HCT116 (cell line): ENCODE measurements at regions not wholly inside any gene's neighbourhood (a gene's known extent, or its start where the extent isn't known, plus 50 kb on each side); places are given as distances from the start of the nearest gene placed in this dataset.

ENCODE experiments used
- ATAC-seq: fragments of 200-7000 bp; cut with Tn5 transposase; 2 replicates; pipeline ENCODE4 v1.9.1; 2020; ENCODE audit warnings: mild to moderate bottlenecking, moderate library complexity
- BruUV-seq: library from RNA; stranded (reverse); fragments of 400-500 nt; replicated peaks from 2 replicates; lab custom pipeline; 2021; lab: Mats Ljungman, UMichigan
- CTCF ChIA-PET: fragments of 300-600 bp; sonication (Branson Sonifier 250); formaldehyde crosslinking; loops from one replicate; lab custom pipeline; 2021; ENCODE audit warnings: antibody characterized with exemption; lab: Charles Lee
- POLR2A ChIA-PET: fragments of 300-600, 350-600 bp; sonication (Branson Sonifier 250); formaldehyde crosslinking; loops from one replicate; lab custom pipeline; 2021; ENCODE audit warnings: antibody characterized with exemption; lab: Charles Lee
- RAD21 ChIA-PET, 2 experiments: fragments of 300-600 bp; sonication (Branson Sonifier 250); formaldehyde crosslinking; loops; one replicate each; lab custom pipeline; 2023; ENCODE audit warnings: low total read pairs in 2 of 2; ENCODE audit not compliant: uncharacterized antibody in 2 of 2, unreplicated experiment in 2 of 2, low non-redundant PET in 1 of 2; lab: Charles Lee
- DNase-seq: peaks from one replicate; pipeline ENCODE4 v3.0.0-alpha.2; 2010; ENCODE audit warnings: low read depth, low spot score
- H2AFZ ChIP-seq: fragments of 200-600 bp; shearing (Covaris generic), sonication (generic); 2 replicates; pipeline ENCODE4 v1.6.1; 2017; ENCODE audit warnings: low read depth, mixed run types, mixed read lengths, antibody characterized with exemption, low read length; ENCODE audit not compliant: poor library complexity, severe bottlenecking
- H3K27ac ChIP-seq: 2 replicates; pipeline ENCODE4 v1.5.1; 2012; ENCODE audit warnings: low read depth, low read length
- H3K27me3 ChIP-seq: fragments of 200-600 bp; sonication (generic); 2 replicates; pipeline ENCODE4 v1.6.1; 2016; ENCODE audit warnings: mixed run types, low read length, mixed read lengths; ENCODE audit not compliant: insufficient read depth
- H3K36me3 ChIP-seq, 2 experiments: fragments of 200-500 bp in 1 of 2; fragments of 200-600 bp in 1 of 2; sonication (Bioruptor generic) in 1 of 2; sonication (generic) in 1 of 2; 2 replicates each; pipeline versions ENCODE4 v1.5.1 to v1.6.1; 2014 to 2016; ENCODE audit warnings: low read length in 2 of 2, inconsistent platforms in 1 of 2, mixed read lengths in 1 of 2, mixed run types in 1 of 2; ENCODE audit not compliant: insufficient read depth in 2 of 2, control insufficient read depth in 1 of 2
- H3K4me1 ChIP-seq, 2 experiments: fragments of 200-600 bp in 1 of 2; sonication (generic) in 1 of 2; 2 replicates each; pipeline versions ENCODE4 v1.5.1 to v1.6.1; 2012 to 2017; ENCODE audit warnings: low read length in 2 of 2, inconsistent platforms in 1 of 2, mild to moderate bottlenecking in 1 of 2, mixed read lengths in 1 of 2, mixed run types in 1 of 2, moderate library complexity in 1 of 2; ENCODE audit not compliant: insufficient read depth in 2 of 2, control insufficient read depth in 1 of 2
- H3K4me2 ChIP-seq: fragments of 200-600 bp; sonication (generic); 2 replicates; pipeline ENCODE4 v1.6.1; 2017; ENCODE audit warnings: mixed run types, low read length, mixed read lengths
- H3K4me3 ChIP-seq, 2 experiments: fragments of 200-600 bp in 1 of 2; sonication (generic) in 1 of 2; replicated peaks in 1 of 2; 2 replicates each; pipeline ENCODE4 v1.5.1; 2011 to 2016; ENCODE audit warnings: low read length in 2 of 2, control low read depth in 1 of 2, low read depth in 1 of 2, mild to moderate bottlenecking in 1 of 2, mixed read lengths in 1 of 2, mixed run types in 1 of 2
- H3K79me2 ChIP-seq: fragments of 200-600 bp; sonication (generic); 2 replicates; pipeline ENCODE4 v1.6.1; 2017; ENCODE audit warnings: mild to moderate bottlenecking, mixed run types, low read length, moderate library complexity, mixed read lengths; ENCODE audit not compliant: insufficient read depth
- H3K9ac ChIP-seq: fragments of 200-600 bp; sonication (generic); 2 replicates; pipeline ENCODE4 v1.6.1; 2016; ENCODE audit warnings: low read length, mixed read lengths
- H3K9me2 ChIP-seq: fragments of 200-600 bp; sonication (generic), shearing (Covaris generic); 2 replicates; pipeline ENCODE4 v1.6.1; 2017; ENCODE audit warnings: mixed run types, mild to moderate bottlenecking, moderate library complexity; ENCODE audit not compliant: insufficient read depth
- H3K9me3 ChIP-seq, 2 experiments: fragments of 200-500 bp in 1 of 2; fragments of 200-600 bp in 1 of 2; sonication (Bioruptor generic) in 1 of 2; sonication (generic) in 1 of 2; 2 replicates each; pipeline ENCODE4 v1.6.1; 2014 to 2017; ENCODE audit warnings: low read length in 2 of 2, mixed read lengths in 2 of 2, inconsistent platforms in 1 of 2, low read depth in 1 of 2, mild to moderate bottlenecking in 1 of 2, mixed run types in 1 of 2, moderate library complexity in 1 of 2; ENCODE audit not compliant: control insufficient read depth in 1 of 2, insufficient read depth in 1 of 2
- H4K20me1 ChIP-seq: fragments of 200-600 bp; sonication (generic), shearing (Covaris generic); 2 replicates; pipeline ENCODE4 v1.6.1; 2017; ENCODE audit warnings: mixed run types, mild to moderate bottlenecking, moderate library complexity; ENCODE audit not compliant: insufficient read depth
- ATF3 ChIP-seq: IDR thresholded peaks from 2 replicates; pipeline ENCODE4 v1.6.1; 2012
- CEBPB ChIP-seq: IDR thresholded peaks from 2 replicates; pipeline ENCODE4 v1.6.1; 2012; ENCODE audit warnings: low read depth
- CTCF ChIP-seq, 3 experiments: fragments of 200-600 bp in 1 of 3; sonication (generic) in 1 of 3; IDR thresholded peaks in 2 of 3; conservative IDR thresholded peaks in 1 of 3; 2 replicates each; pipeline ENCODE4 v1.5.1; 2012 to 2017; ENCODE audit warnings: low read depth in 2 of 3, low read length in 2 of 3, antibody characterized with exemption in 1 of 3, borderline replicate concordance in 1 of 3, control low read depth in 1 of 3, mild to moderate bottlenecking in 1 of 3, mixed read lengths in 1 of 3, mixed run types in 1 of 3, moderate library complexity in 1 of 3; ENCODE audit not compliant: insufficient read depth in 1 of 3
- ELF1 ChIP-seq: IDR thresholded peaks from 2 replicates; pipeline ENCODE4 v1.6.1; 2012; ENCODE audit warnings: low read depth, borderline replicate concordance
- EZH2 ChIP-seq: fragments of 200-600 bp; sonication (generic); IDR thresholded peaks from 2 replicates; pipeline ENCODE4 v1.6.1; 2017; ENCODE audit warnings: antibody characterized with exemption, mixed run types
- EZH2phosphoT487 ChIP-seq: fragments of 200-600 bp; IDR thresholded peaks from 2 replicates; pipeline ENCODE4 v1.6.1; 2018; ENCODE audit warnings: antibody characterized with exemption, borderline replicate concordance
- JUND ChIP-seq: IDR thresholded peaks from 2 replicates; pipeline ENCODE4 v1.6.1; 2012
- POLR2A ChIP-seq: IDR thresholded peaks from 2 replicates; pipeline ENCODE4 v1.7.0; 2011; ENCODE audit warnings: borderline replicate concordance; ENCODE audit not compliant: insufficient read depth, insufficient read length; ENCODE audit errors: extremely low read depth
- POLR2AphosphoS5 ChIP-seq: IDR thresholded peaks from 2 replicates; pipeline ENCODE4 v1.6.1; 2011; ENCODE audit warnings: mild to moderate bottlenecking, low read depth, low read length, moderate library complexity
- RAD21 ChIP-seq: IDR thresholded peaks from 2 replicates; pipeline ENCODE4 v1.6.1; 2012; ENCODE audit warnings: low read depth, mild to moderate bottlenecking
- SIN3A ChIP-seq: IDR thresholded peaks from 2 replicates; pipeline ENCODE4 v1.6.1; 2012; ENCODE audit warnings: low read depth
- SRF ChIP-seq: IDR thresholded peaks from 2 replicates; pipeline ENCODE4 v1.6.1; 2012; ENCODE audit warnings: low read depth
- TCF7L2 ChIP-seq: IDR thresholded peaks from 2 replicates; pipeline ENCODE4 v1.7.0; 2011; ENCODE audit warnings: borderline replicate concordance, inconsistent platforms; ENCODE audit not compliant: insufficient read depth, insufficient read length; ENCODE audit errors: extremely low read depth
- ZFX ChIP-seq: fragments of 450-650 bp; IDR thresholded peaks from 2 replicates; pipeline ENCODE4 v1.6.1; 2017
- ZNF274 ChIP-seq: fragments of 200-500 bp; sonication (Bioruptor generic); IDR thresholded peaks from 2 replicates; pipeline ENCODE4 v1.6.1; 2014; ENCODE audit warnings: mild to moderate bottlenecking, low read depth, low read length, inconsistent platforms
- intact Hi-C: fragments of 100-400 bp; cut with micrococcal nuclease; formaldehyde crosslinking; loops from 2 replicates; pipeline ENCODE4 v1.10.0; 2022
- TF ChIP-seq, protein P1 (sequence below): IDR thresholded peaks from 2 replicates; pipeline ENCODE4 v1.6.1; 2012; ENCODE audit warnings: low read depth
- TF ChIP-seq, protein P2 (sequence below): IDR thresholded peaks from 2 replicates; pipeline ENCODE4 v1.6.1; 2012

DNA sequence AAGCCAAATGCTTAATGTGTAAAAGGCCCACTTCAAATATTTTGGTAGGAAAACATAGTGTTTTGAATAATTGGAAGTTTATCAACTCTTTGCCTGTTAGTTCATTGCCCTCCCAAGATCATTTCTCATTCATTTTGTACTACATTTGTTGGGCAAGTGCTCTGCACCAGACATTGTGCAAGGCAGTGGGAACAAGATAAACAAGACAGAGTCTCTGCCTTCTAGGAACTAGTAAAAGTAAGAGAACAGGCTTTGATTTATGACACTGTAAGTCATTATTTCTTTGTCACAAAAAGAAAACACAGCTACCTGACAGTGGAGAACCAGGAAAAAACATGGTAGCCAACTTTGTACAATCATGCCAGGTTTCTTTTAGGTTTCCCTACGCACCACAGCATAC lies 63.7 kb upstream of the PAM start (continued):
- TF ChIP-seq CTCF (IDR thresholded peaks at IDR 0.05 in 2 of 3, conservative IDR thresholded peaks at IDR 0.05 in 1 of 3; ENCODE audit: borderline replicate concordance in 1 of 3, insufficient read depth in 1 of 3, low read depth in 2 of 3, low read length in 2 of 3), result no peak

DNA sequence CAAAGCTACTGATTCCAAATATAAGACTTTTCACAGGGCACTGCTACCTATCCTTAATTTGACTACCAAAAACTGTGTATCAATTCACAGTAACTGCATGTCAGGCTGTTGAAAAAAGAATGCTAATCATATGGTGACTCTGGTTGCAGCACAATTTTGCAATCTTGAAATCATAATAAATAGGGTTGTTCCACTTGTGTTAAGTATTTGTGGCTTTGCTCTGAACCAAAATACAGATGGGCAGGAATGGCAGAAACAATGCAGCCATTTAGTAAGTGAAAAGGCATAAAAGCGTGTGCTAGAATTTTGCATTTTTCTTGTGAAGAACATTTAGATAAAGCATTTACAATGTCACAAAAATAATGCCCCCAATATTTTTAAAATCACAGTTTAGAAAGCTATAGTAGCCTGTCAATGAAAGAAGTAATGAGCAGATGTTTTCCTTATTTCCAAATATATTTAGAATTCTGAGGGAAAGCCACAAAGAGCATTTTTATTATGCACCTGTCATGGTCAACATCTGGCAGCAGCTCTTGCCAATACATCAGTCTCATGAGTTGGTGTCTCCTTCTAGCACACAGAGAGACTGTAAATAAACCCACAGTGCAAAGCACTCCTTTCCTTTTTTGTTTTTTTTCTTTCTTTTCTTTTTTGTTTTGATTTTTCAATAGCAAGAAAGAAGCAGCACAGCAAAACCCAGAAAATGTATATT lies 54.8 kb upstream of the PAM start:
- Histone ChIP-seq H3K9me2 (no peaks in the 10 kb centered on the region), H2AFZ (no peak overlapping the region), H3K27ac (no peak overlapping the region), H3K4me3 (no peak overlapping the region), H3K79me2 (no peaks in the 10 kb centered on the region), H3K4me2 (no peak overlapping the region), H4K20me1 (no peaks in the 10 kb centered on the region), H3K4me1 (no peaks in the 10 kb centered on the region), H3K36me3 (no peaks in the 10 kb centered on the region), H3K27me3 (no peaks in the 10 kb centered on the region), H3K9me3 (no peaks in the 10 kb centered on the region), H3K9ac (no peak overlapping the region)
- RAD21 ChIA-PET, result no interaction called here
- no peak for ATAC-seq
- DNase-seq, result no peak
- CTCF ChIA-PET, result no interaction called here
- intact Hi-C loops, result no loop called here
- POLR2A ChIA-PET, result interaction anchor here (0.8 kb wide), 1 partner anchor 15 kb away, joined by 3 read pairs; no protein-coding TSS in a partner anchor
- TF ChIP-seq JUND, result no peak
- no peak for TF ChIP-seq EZH2phosphoT487
- TF ChIP-seq, protein P1, sequence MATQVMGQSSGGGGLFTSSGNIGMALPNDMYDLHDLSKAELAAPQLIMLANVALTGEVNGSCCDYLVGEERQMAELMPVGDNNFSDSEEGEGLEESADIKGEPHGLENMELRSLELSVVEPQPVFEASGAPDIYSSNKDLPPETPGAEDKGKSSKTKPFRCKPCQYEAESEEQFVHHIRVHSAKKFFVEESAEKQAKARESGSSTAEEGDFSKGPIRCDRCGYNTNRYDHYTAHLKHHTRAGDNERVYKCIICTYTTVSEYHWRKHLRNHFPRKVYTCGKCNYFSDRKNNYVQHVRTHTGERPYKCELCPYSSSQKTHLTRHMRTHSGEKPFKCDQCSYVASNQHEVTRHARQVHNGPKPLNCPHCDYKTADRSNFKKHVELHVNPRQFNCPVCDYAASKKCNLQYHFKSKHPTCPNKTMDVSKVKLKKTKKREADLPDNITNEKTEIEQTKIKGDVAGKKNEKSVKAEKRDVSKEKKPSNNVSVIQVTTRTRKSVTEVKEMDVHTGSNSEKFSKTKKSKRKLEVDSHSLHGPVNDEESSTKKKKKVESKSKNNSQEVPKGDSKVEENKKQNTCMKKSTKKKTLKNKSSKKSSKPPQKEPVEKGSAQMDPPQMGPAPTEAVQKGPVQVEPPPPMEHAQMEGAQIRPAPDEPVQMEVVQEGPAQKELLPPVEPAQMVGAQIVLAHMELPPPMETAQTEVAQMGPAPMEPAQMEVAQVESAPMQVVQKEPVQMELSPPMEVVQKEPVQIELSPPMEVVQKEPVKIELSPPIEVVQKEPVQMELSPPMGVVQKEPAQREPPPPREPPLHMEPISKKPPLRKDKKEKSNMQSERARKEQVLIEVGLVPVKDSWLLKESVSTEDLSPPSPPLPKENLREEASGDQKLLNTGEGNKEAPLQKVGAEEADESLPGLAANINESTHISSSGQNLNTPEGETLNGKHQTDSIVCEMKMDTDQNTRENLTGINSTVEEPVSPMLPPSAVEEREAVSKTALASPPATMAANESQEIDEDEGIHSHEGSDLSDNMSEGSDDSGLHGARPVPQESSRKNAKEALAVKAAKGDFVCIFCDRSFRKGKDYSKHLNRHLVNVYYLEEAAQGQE, result no peak
- no peak for TF ChIP-seq ZFX
- no peak for TF ChIP-seq POLR2A
- no peak for TF ChIP-seq CTCF (IDR thresholded peaks at IDR 0.05 in 2 of 3, conservative IDR thresholded peaks at IDR 0.05 in 1 of 3; ENCODE audit: borderline replicate concordance in 1 of 3, insufficient read depth in 1 of 3, low read depth in 2 of 3, low read length in 2 of 3)
- TF ChIP-seq SRF, result no peak
- TF ChIP-seq TCF7L2, result no peak
- TF ChIP-seq ELF1, result no peak
- no peak for TF ChIP-seq CEBPB
- no peak for TF ChIP-seq ATF3
- TF ChIP-seq, protein P2, sequence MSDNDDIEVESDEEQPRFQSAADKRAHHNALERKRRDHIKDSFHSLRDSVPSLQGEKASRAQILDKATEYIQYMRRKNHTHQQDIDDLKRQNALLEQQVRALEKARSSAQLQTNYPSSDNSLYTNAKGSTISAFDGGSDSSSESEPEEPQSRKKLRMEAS, result no peak
- no peak for TF ChIP-seq EZH2
- TF ChIP-seq RAD21, result no peak
- TF ChIP-seq SIN3A, result no peak
- no peak for TF ChIP-seq POLR2AphosphoS5
- no peak for TF ChIP-seq ZNF274
- TF ChIP-seq, all 23 proteins: peak for 0
- BruUV-seq, result no TSS peak
